Mesenchymal stem cell (in vitro differentiated cells and primary cell): ENCODE measurements at regions not wholly inside any gene's neighbourhood (a gene's known extent, or its start where the extent isn't known, plus 50 kb on each side); places are given as distances from the start of the nearest gene placed in this dataset.
A peak's percentile ranks its signal among the peaks of the same experiment; 100 is the strongest.

Experiments used
- DNase-seq: peaks from one replicate; pipeline ENCODE4 v3.0.0-alpha.2; 2013
- H2AFZ ChIP-seq: one replicate; pipeline ENCODE4 v1.6.1; 2013; ENCODE audit warnings: low read depth, mild to moderate bottlenecking, control low read depth, inconsistent platforms, low read length, moderate library complexity
- H2AK5ac ChIP-seq: 2 replicates; pipeline ENCODE4 v1.6.1; 2013; ENCODE audit warnings: low read length, moderate library complexity, mild to moderate bottlenecking, inconsistent platforms; ENCODE audit not compliant: severe bottlenecking
- H2BK120ac ChIP-seq: one replicate; pipeline ENCODE4 v1.6.1; 2013; ENCODE audit warnings: low read depth, mild to moderate bottlenecking, inconsistent platforms, low read length, moderate library complexity
- H2BK12ac ChIP-seq, 2 experiments: one replicate each; pipeline ENCODE4 v1.6.1; 2013; ENCODE audit warnings: inconsistent platforms in 2 of 2, low read length in 2 of 2, mild to moderate bottlenecking in 2 of 2, moderate library complexity in 2 of 2, control low read depth in 1 of 2
- H2BK15ac ChIP-seq: one replicate; pipeline ENCODE4 v1.6.1; 2013; ENCODE audit warnings: mild to moderate bottlenecking, low read depth, inconsistent platforms; ENCODE audit not compliant: poor library complexity, severe bottlenecking
- H2BK5ac ChIP-seq: 2 replicates; pipeline ENCODE4 v1.6.1; 2013; ENCODE audit warnings: low read depth, mild to moderate bottlenecking, low read length, control low read depth, inconsistent platforms; ENCODE audit not compliant: poor library complexity, severe bottlenecking
- H3K14ac ChIP-seq, 2 experiments: one replicate each; pipeline ENCODE4 v1.6.1; 2013; ENCODE audit warnings: inconsistent platforms in 2 of 2, low read length in 2 of 2, control low read depth in 1 of 2, mild to moderate bottlenecking in 1 of 2, moderate library complexity in 1 of 2
- H3K18ac ChIP-seq, 2 experiments: one replicate each; pipeline ENCODE4 v1.6.1; 2013; ENCODE audit warnings: inconsistent platforms in 2 of 2, low read length in 2 of 2, control low read depth in 1 of 2, low read depth in 1 of 2, mild to moderate bottlenecking in 1 of 2
- H3K23ac ChIP-seq, 2 experiments: one replicate each; pipeline ENCODE4 v1.6.1; 2013; ENCODE audit warnings: inconsistent platforms in 2 of 2, low read length in 2 of 2, mild to moderate bottlenecking in 2 of 2, moderate library complexity in 2 of 2, control low read depth in 1 of 2
- H3K27ac ChIP-seq: 2 replicates; pipeline ENCODE4 v1.5.1; 2013; ENCODE audit warnings: mild to moderate bottlenecking, moderate library complexity, low read length, control low read depth, inconsistent platforms; ENCODE audit not compliant: poor library complexity, severe bottlenecking
- H3K27me3 ChIP-seq, 2 experiments: 2 replicates each; pipeline versions ENCODE4 v1.6.1 to v1.7.0; 2013; ENCODE audit warnings: low read length in 2 of 2, mild to moderate bottlenecking in 2 of 2, moderate library complexity in 2 of 2, control low read depth in 1 of 2, inconsistent platforms in 1 of 2; ENCODE audit not compliant: control insufficient read depth in 1 of 2, insufficient read depth in 1 of 2
- H3K36me3 ChIP-seq, 2 experiments: 2 replicates each; pipeline versions ENCODE4 v1.6.1 to v1.7.0; 2013; ENCODE audit warnings: low read length in 2 of 2, control low read depth in 1 of 2, inconsistent platforms in 1 of 2, low read depth in 1 of 2, mild to moderate bottlenecking in 1 of 2; ENCODE audit not compliant: insufficient read depth in 2 of 2, control insufficient read depth in 1 of 2
- H3K4ac ChIP-seq, 2 experiments: one replicate each; pipeline ENCODE4 v1.6.1; 2013; ENCODE audit warnings: inconsistent platforms in 2 of 2, low read length in 2 of 2, mild to moderate bottlenecking in 2 of 2, moderate library complexity in 2 of 2, control low read depth in 1 of 2, low read depth in 1 of 2
- H3K4me1 ChIP-seq: 2 replicates; pipeline ENCODE4 v1.6.1; 2013; ENCODE audit warnings: low read depth, low read length, control low read depth; ENCODE audit not compliant: control insufficient read depth, insufficient read depth
- H3K4me2 ChIP-seq: 2 replicates; pipeline ENCODE4 v1.6.1; 2013; ENCODE audit warnings: low read length, mild to moderate bottlenecking, inconsistent platforms; ENCODE audit not compliant: poor library complexity, severe bottlenecking
- H3K4me3 ChIP-seq, 2 experiments: 2 replicates each; pipeline versions ENCODE4 v1.5.1 to v1.7.0; 2013; ENCODE audit warnings: low read length in 2 of 2, mild to moderate bottlenecking in 2 of 2, control low read depth in 1 of 2, low read depth in 1 of 2; ENCODE audit not compliant: insufficient read depth in 1 of 2
- H3K79me1 ChIP-seq: replicated peaks from 2 replicates; pipeline ENCODE4 v1.6.1; 2013; ENCODE audit warnings: mild to moderate bottlenecking, control low read depth, low read length, inconsistent platforms; ENCODE audit not compliant: poor library complexity, severe bottlenecking
- H3K9ac ChIP-seq: 2 replicates; pipeline ENCODE4 v1.7.0; 2013; ENCODE audit warnings: mild to moderate bottlenecking, low read length, moderate library complexity
- H3K9me3 ChIP-seq: 2 replicates; pipeline ENCODE4 v1.7.0; 2013; ENCODE audit warnings: mild to moderate bottlenecking, low read length; ENCODE audit not compliant: control insufficient read depth
- H4K8ac ChIP-seq: one replicate; pipeline ENCODE4 v1.6.1; 2013; ENCODE audit warnings: inconsistent platforms, mild to moderate bottlenecking, low read length, moderate library complexity
- H4K91ac ChIP-seq: one replicate; pipeline ENCODE4 v1.6.1; 2013; ENCODE audit warnings: mild to moderate bottlenecking, low read length, inconsistent platforms
- WGBS: methylation state at CpG from one replicate; pipeline ENCODE4 v1.1.7; 2013; ENCODE audit warnings: mixed read lengths; 5-methylcytosine and 5-hydroxymethylcytosine counted together

DNA sequence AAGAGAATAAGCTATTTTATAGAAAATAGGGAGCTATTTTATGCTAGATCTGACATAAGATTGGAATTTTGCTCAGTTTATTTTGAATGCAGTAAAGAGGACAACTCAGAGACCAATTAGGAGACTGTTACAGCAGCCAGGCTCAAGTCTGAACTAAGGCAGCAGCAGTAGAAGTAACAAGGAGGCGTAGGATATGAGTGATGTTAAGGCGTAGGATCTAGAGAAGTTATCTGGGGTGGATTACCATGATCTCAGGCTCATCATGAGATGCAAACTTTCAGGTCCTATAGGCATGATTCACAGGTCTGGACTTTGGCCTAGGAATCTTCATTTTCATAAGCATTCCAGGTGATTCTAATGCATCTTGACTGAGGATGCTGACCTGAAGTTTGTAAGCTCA lies 108.9 kb upstream of the BLID start:
- no peak overlapping the region for H2BK12ac ChIP-seq
- DNase-seq, result no peak
- H3K79me1 ChIP-seq, result no peaks in the 10 kb centered on the region
- no peak overlapping the region for H3K9ac ChIP-seq
- no peaks in the 10 kb centered on the region for H3K27me3 ChIP-seq
- H2AFZ ChIP-seq, result no peak overlapping the region
- H3K14ac ChIP-seq, result no peak overlapping the region
- 97% methylated on average over 2 of the region's 2 CpGs for WGBS
- H3K4ac ChIP-seq, result no peak overlapping the region
- no peak overlapping the region for H3K4me3 ChIP-seq
- no peak overlapping the region for H2BK15ac ChIP-seq
- no peak overlapping the region for H4K8ac ChIP-seq
- H4K91ac ChIP-seq, result no peak overlapping the region
- H3K4me2 ChIP-seq, result no peak overlapping the region
- H3K4me1 ChIP-seq, result peaks cover 5% of the 10 kb centered on the region
- no peak overlapping the region for H3K23ac ChIP-seq
- no peaks in the 10 kb centered on the region for H3K36me3 ChIP-seq
- no peak overlapping the region for H2BK5ac ChIP-seq
- no peaks in the 10 kb centered on the region for H3K9me3 ChIP-seq
- H3K18ac ChIP-seq, result no peak overlapping the region
- no peak overlapping the region for H2BK120ac ChIP-seq
- no peak overlapping the region for H3K27ac ChIP-seq
- H2AK5ac ChIP-seq, result no peak overlapping the region

DNA sequence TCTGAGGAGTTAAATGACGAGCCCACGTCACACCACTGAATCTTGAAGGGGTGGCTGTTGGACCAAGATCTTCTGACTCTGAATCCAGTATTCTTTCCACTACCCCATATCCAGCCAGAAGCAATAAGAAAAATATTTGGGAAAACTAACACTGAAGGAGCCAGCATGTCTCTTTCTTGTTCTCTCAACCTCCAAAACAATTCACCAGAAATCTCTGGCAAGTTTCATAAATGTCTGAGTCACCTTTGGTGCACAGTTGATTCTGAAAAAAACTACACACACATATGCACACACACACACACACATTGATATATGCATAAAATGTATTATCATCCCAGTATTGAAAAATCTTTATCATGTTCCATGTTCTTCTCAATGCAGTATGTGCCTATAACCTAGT lies 104.3 kb upstream of the BLID start:
- DNase-seq, result no peak
- Histone ChIP-seq H3K18ac (no peak overlapping the region), H4K91ac (no peak overlapping the region), H2BK12ac (no peak overlapping the region), H2AK5ac (no peak overlapping the region), H3K4me3 (no peak overlapping the region), H3K27ac (no peak overlapping the region), H3K14ac (no peak overlapping the region), H3K9me3 (no peaks in the 10 kb centered on the region), H2BK5ac (no peak overlapping the region), H3K4ac (no peak overlapping the region), H3K36me3 (no peaks in the 10 kb centered on the region), H2BK120ac (no peak overlapping the region), H4K8ac (no peak overlapping the region), H2AFZ (no peak overlapping the region), H3K27me3 (no peaks in the 10 kb centered on the region), H3K4me1 (no peaks in the 10 kb centered on the region), H3K79me1 (no peaks in the 10 kb centered on the region), H3K9ac (no peak overlapping the region), H3K4me2 (no peak overlapping the region), H3K23ac (no peak overlapping the region), H2BK15ac (no peak overlapping the region)
- 100% methylated on average over 2 of the region's 2 CpGs for WGBS

DNA sequence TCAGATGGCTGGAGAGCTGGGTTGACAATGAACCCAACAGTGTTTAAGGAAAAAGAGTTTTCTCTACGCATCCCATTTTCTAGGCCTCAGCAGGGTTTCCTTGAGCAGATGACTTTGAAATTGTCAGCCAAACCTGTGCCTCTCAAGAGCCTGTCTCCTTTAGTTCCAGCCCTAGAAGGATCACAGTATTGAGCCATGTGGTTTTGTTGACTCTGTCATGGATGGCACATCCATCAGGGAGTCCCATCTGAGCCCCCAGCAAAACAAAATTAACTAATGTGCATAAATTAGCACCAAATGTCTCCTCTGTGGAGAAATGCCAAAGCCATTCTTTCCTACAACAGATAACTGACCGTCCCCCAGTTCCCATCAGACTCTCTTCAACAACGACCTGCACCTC lies 103.8 kb upstream of the BLID start:
- Histone ChIP-seq H3K4me3 (no peak overlapping the region), H3K27ac (no peak overlapping the region), H3K23ac (no peak overlapping the region), H3K79me1 (no peaks in the 10 kb centered on the region), H3K4me2 (no peak overlapping the region), H2BK15ac (no peak overlapping the region), H2BK5ac (no peak overlapping the region), H2AFZ (no peak overlapping the region), H3K36me3 (no peaks in the 10 kb centered on the region), H4K8ac (no peak overlapping the region), H4K91ac (no peak overlapping the region), H2BK120ac (no peak overlapping the region), H3K27me3 (no peaks in the 10 kb centered on the region), H3K14ac (no peak overlapping the region), H3K18ac (peak overlapping the region in 1 of 2 experiments; percentile 10), H3K9me3 (no peaks in the 10 kb centered on the region), H2AK5ac (no peak overlapping the region), H3K9ac (no peak overlapping the region), H3K4me1 (no peaks in the 10 kb centered on the region), H2BK12ac (peak overlapping the region in 1 of 2 experiments; percentile 54), H3K4ac (no peak overlapping the region)
- DNase-seq, result no peak
- WGBS, result 97% methylated on average over 2 of the region's 3 CpGs

GRCh38 chr11:122215244-122215992 lies 99.4 kb upstream of the BLID start:
- Histone ChIP-seq H3K4me2 (no peak overlapping the region), H3K27ac (no peak overlapping the region), H2BK120ac (no peak overlapping the region), H3K14ac (no peak overlapping the region), H3K79me1 (no peaks in the 10 kb centered on the region), H2BK12ac (peak overlapping the region; percentile 8 to 41), H3K18ac (peak overlapping the region in 1 of 2 experiments; percentile 23), H4K8ac (peak overlapping the region; percentile 20), H3K4me3 (no peak overlapping the region), H3K9me3 (no peaks in the 10 kb centered on the region), H3K4me1 (no peaks in the 10 kb centered on the region), H2AFZ (no peak overlapping the region), H2BK15ac (no peak overlapping the region), H3K4ac (no peak overlapping the region), H3K36me3 (no peaks in the 10 kb centered on the region), H3K27me3 (no peaks in the 10 kb centered on the region), H3K23ac (no peak overlapping the region), H4K91ac (no peak overlapping the region), H3K9ac (peak overlapping the region; percentile 73), H2AK5ac (no peak overlapping the region), H2BK5ac (no peak overlapping the region)
- peak; percentile 95 for DNase-seq
- 30% methylated on average over 11 of the region's 11 CpGs for WGBS
